ENCODE measurements at regions not wholly inside any gene's neighbourhood (a gene's known extent, or its start where the extent isn't known, plus 50 kb on each side); places are given as distances from the start of the nearest gene placed in this dataset.

DNA sequence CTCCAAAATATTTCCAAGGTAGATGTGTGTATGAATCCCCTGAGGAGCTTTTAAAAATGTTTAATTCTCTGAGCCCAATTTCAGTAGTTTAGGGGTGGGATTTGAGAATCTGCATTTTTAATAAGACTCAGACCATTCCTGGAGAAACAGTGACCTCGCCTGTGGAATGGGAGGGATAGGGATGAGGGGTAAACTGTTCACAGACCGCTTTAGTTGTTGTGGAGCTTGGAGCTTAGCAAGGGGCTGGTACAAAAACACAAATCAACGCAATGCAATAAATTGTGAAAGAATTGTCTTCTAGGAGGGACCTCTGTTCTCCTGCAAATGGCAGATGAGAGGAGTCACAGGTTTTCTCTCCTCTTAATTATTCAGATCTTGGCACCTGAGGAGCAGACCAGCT, 239.3 kb upstream of the SULF2 start:
- TF ChIP-seq POLR2A (IDR thresholded peaks at IDR 0.05; ENCODE audit: low read depth, low read length) (no peak), TAF1 (IDR thresholded peaks at IDR 0.05; ENCODE audit: low read depth, low read length) (no peak), POLR2AphosphoS5 (IDR thresholded peaks at IDR 0.05; ENCODE audit: low read depth, low read length) (no peak), PAX5 (IDR thresholded peaks at IDR 0.05; ENCODE audit: insufficient read depth, low read length, severe bottlenecking) (no peak), POU2F2 (IDR thresholded peaks at IDR 0.05; ENCODE audit: low read depth, low read length) (no peak)
